ENCODE measurements at regions not wholly inside any gene's neighbourhood (a gene's known extent, or its start where the extent isn't known, plus 50 kb on each side); places are given as distances from the start of the nearest gene placed in this dataset.
A peak's percentile ranks its signal among the peaks of the same experiment; 100 is the strongest.

- Mint-ChIP-seq H3K9me3 (peaks cover 37% of the 10 kb centered on the region), H3K27ac (no peak overlapping the region), H3K36me3 (ENCODE audit: low read depth) (peaks cover 36% of the 10 kb centered on the region), H3K4me3 (no peak overlapping the region), H3K4me1 (peaks cover 2% of the 10 kb centered on the region), H3K27me3 (ENCODE audit: insufficient read depth, low read depth, poor library complexity) (no peaks in the 10 kb centered on the region)
- Histone ChIP-seq H3K4me2 (no peak overlapping the region), H3K79me2 (replicated peaks; ENCODE audit: insufficient read depth) (no peaks in the 10 kb centered on the region), H3F3A (replicated peaks; ENCODE audit: low read depth) (no peaks in the 10 kb centered on the region), H3K4me3 (no peak overlapping the region), H3K27me3 (ENCODE audit: insufficient read depth) (no peaks in the 10 kb centered on the region), H3K9me2 (ENCODE audit: insufficient read depth) (0 out of 2 replicates have a peak, but pooled peaks cover 6% of the 10 kb centered on the region), H3K4me1 (ENCODE audit: insufficient read depth) (no peaks in the 10 kb centered on the region), H3K27ac (ENCODE audit: low read depth) (no peak overlapping the region), H4K20me1 (replicated peaks; ENCODE audit: insufficient read depth) (no peaks in the 10 kb centered on the region), H3K36me3 (ENCODE audit: insufficient read depth) (peaks cover 8% of the 10 kb centered on the region), H2AFZ (no peak overlapping the region)
- DNase-seq (ENCODE audit: low spot score) = no peak
- no peak for ATAC-seq
- TF ChIP-seq ZNF331 (CRISPR knock-in tag; IDR thresholded peaks at IDR 0.05; ENCODE audit: low read depth) = no peak
- no peak for TF ChIP-seq ZNF114 (CRISPR knock-in tag; IDR thresholded peaks at IDR 0.05)
- no peak for TF ChIP-seq POLR2AphosphoS5 (IDR thresholded peaks at IDR 0.05; ENCODE audit: low read depth)
- TF ChIP-seq STAT1 (IDR thresholded peaks at IDR 0.05; ENCODE audit: unreplicated experiment) = no peak
- TF ChIP-seq, protein P1, sequence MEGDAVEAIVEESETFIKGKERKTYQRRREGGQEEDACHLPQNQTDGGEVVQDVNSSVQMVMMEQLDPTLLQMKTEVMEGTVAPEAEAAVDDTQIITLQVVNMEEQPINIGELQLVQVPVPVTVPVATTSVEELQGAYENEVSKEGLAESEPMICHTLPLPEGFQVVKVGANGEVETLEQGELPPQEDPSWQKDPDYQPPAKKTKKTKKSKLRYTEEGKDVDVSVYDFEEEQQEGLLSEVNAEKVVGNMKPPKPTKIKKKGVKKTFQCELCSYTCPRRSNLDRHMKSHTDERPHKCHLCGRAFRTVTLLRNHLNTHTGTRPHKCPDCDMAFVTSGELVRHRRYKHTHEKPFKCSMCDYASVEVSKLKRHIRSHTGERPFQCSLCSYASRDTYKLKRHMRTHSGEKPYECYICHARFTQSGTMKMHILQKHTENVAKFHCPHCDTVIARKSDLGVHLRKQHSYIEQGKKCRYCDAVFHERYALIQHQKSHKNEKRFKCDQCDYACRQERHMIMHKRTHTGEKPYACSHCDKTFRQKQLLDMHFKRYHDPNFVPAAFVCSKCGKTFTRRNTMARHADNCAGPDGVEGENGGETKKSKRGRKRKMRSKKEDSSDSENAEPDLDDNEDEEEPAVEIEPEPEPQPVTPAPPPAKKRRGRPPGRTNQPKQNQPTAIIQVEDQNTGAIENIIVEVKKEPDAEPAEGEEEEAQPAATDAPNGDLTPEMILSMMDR (conservative IDR thresholded peaks at IDR 0.05; ENCODE audit: low read depth in 2 of 2) = no peak
- TF ChIP-seq NANOG (IDR thresholded peaks at IDR 0.05; ENCODE audit: borderline replicate concordance) = no peak
- no peak for TF ChIP-seq ETS1 (IDR thresholded peaks at IDR 0.05)
- no peak for TF ChIP-seq EZH2phosphoT487 (IDR thresholded peaks at IDR 0.05; ENCODE audit: unreplicated experiment)
These were observed 154.5 kb downstream of the QRSL1 start for GRCh38 chr6:106783640-106784566.

GRCh38 chr6:106782536-106783285, 153.3 kb downstream of the QRSL1 start:
- Histone ChIP-seq H3K9me2 (ENCODE audit: insufficient read depth) (0 out of 2 replicates have a peak, but pooled peaks cover 9% of the 10 kb centered on the region), H3K27ac (ENCODE audit: low read depth) (no peak overlapping the region), H2AFZ (peak overlapping the region; percentile 56; the same call in 1 of the 2 replicates), H3K36me3 (ENCODE audit: insufficient read depth) (peaks cover 15% of the 10 kb centered on the region), H3K4me3 (no peak overlapping the region), H4K20me1 (replicated peaks; ENCODE audit: insufficient read depth) (no peaks in the 10 kb centered on the region), H3K27me3 (ENCODE audit: insufficient read depth) (no peaks in the 10 kb centered on the region), H3F3A (replicated peaks; ENCODE audit: low read depth) (no peaks in the 10 kb centered on the region), H3K4me2 (no peak overlapping the region), H3K4me1 (ENCODE audit: insufficient read depth) (no peaks in the 10 kb centered on the region), H3K79me2 (replicated peaks; ENCODE audit: insufficient read depth) (no peaks in the 10 kb centered on the region)
- peaks cover 40% of the 10 kb centered on the region for H3K36me3 Mint-ChIP-seq (ENCODE audit: low read depth)
- DNase-seq (ENCODE audit: low spot score) (no peak), ATAC-seq (no peak)
- no peak overlapping the region for H3K4me3 Mint-ChIP-seq
- H3K4me1 Mint-ChIP-seq = peaks cover 2% of the 10 kb centered on the region
- H3K27me3 Mint-ChIP-seq (ENCODE audit: insufficient read depth, low read depth, poor library complexity) = no peaks in the 10 kb centered on the region
- peaks cover 45% of the 10 kb centered on the region for H3K9me3 Mint-ChIP-seq
- no peak overlapping the region for H3K27ac Mint-ChIP-seq
- TF ChIP-seq NANOG (IDR thresholded peaks at IDR 0.05; ENCODE audit: borderline replicate concordance) (no peak), ETS1 (IDR thresholded peaks at IDR 0.05) (no peak), POLR2AphosphoS5 (IDR thresholded peaks at IDR 0.05; ENCODE audit: low read depth) (no peak), JUNB (IDR thresholded peaks at IDR 0.05; ENCODE audit: unreplicated experiment) (no peak), ZNF114 (CRISPR knock-in tag; IDR thresholded peaks at IDR 0.05) (no peak), REST (IDR thresholded peaks at IDR 0.05; ENCODE audit: unreplicated experiment) (no peak), EZH2 (IDR thresholded peaks at IDR 0.05; ENCODE audit: low read depth, unreplicated experiment) (no peak), EZH2phosphoT487 (IDR thresholded peaks at IDR 0.05; ENCODE audit: unreplicated experiment) (no peak)
- TF ChIP-seq, protein P1 (conservative IDR thresholded peaks at IDR 0.05; ENCODE audit: low read depth in 2 of 2) = no peak

Data from GM23338 (cell line).